GM23338 (cell line): ENCODE measurements at regions not wholly inside any gene's neighbourhood (a gene's known extent, or its start where the extent isn't known, plus 50 kb on each side); places are given as distances from the start of the nearest gene placed in this dataset.

Source experiments
- ATAC-seq: fragments of 200-7000 bp; cut with Tn5 transposase; 3 replicates; pipeline ENCODE4 v1.9.1; 2020
- DNase-seq: peaks from one replicate; pipeline ENCODE4 v3.0.0-alpha.2; 2015; ENCODE audit warnings: low spot score
- H2AFZ ChIP-seq: fragments of 200-600 bp; sonication (generic); 2 replicates; pipeline ENCODE4 v1.8.0; 2016; ENCODE audit warnings: antibody characterized with exemption, mild to moderate bottlenecking, moderate library complexity
- H3F3A ChIP-seq: fragments of 200-600 bp; sonication (generic); replicated peaks from 2 replicates; pipeline ENCODE4 v1.8.0; 2017; ENCODE audit warnings: antibody characterized with exemption, mixed run types, low read depth
- H3K27ac ChIP-seq: fragments of 200-600 bp; sonication (generic); 2 replicates; pipeline ENCODE4 v1.6.1; 2016; ENCODE audit warnings: low read depth
- H3K27me3 ChIP-seq: fragments of 200-600 bp; sonication (generic); 2 replicates; pipeline ENCODE4 v1.8.0; 2016; ENCODE audit warnings: mild to moderate bottlenecking, mixed run types, moderate library complexity; ENCODE audit not compliant: insufficient read depth
- H3K36me3 ChIP-seq: fragments of 200-600 bp; sonication (generic); 2 replicates; pipeline ENCODE4 v1.8.0; 2016; ENCODE audit warnings: mild to moderate bottlenecking; ENCODE audit not compliant: insufficient read depth
- H3K4me1 ChIP-seq: fragments of 200-600 bp; sonication (generic); 2 replicates; pipeline ENCODE4 v1.8.0; 2016; ENCODE audit warnings: mild to moderate bottlenecking, moderate library complexity; ENCODE audit not compliant: insufficient read depth
- H3K4me2 ChIP-seq: fragments of 200-600 bp; sonication (generic); 2 replicates; pipeline ENCODE4 v1.7.1; 2017; ENCODE audit warnings: mixed run types
- H3K4me3 ChIP-seq: fragments of 200-600 bp; sonication (generic); 2 replicates; pipeline ENCODE4 v1.6.1; 2016; ENCODE audit warnings: mixed run types
- H3K79me2 ChIP-seq: fragments of 200-600 bp; sonication (generic); replicated peaks from 2 replicates; pipeline ENCODE4 v1.8.0; 2017; ENCODE audit warnings: mild to moderate bottlenecking; ENCODE audit not compliant: insufficient read depth
- H3K9me2 ChIP-seq: fragments of 200-600 bp; sonication (generic); 2 replicates; pipeline ENCODE4 v1.8.0; 2017; ENCODE audit not compliant: insufficient read depth
- H4K20me1 ChIP-seq: fragments of 200-600 bp; sonication (generic); replicated peaks from 2 replicates; pipeline ENCODE4 v1.8.0; 2017; ENCODE audit warnings: mild to moderate bottlenecking; ENCODE audit not compliant: insufficient read depth
- H3K27ac Mint-ChIP-seq: 2 replicates; pipeline ENCODE4 v1.8.0; 2020; ENCODE audit warnings: inconsistent platforms, mild to moderate bottlenecking, moderate library complexity, mixed read lengths
- H3K27me3 Mint-ChIP-seq: 3 replicates; pipeline ENCODE4 v1.8.0; 2022; ENCODE audit warnings: low read depth, mild to moderate bottlenecking, moderate library complexity, mixed read lengths, inconsistent platforms; ENCODE audit not compliant: insufficient read depth, poor library complexity
- H3K36me3 Mint-ChIP-seq: 3 replicates; pipeline ENCODE4 v1.8.0; 2021; ENCODE audit warnings: low read depth, mild to moderate bottlenecking, inconsistent platforms, moderate library complexity, mixed read lengths
- H3K4me1 Mint-ChIP-seq: 3 replicates; pipeline ENCODE4 v1.8.0; 2020; ENCODE audit warnings: mild to moderate bottlenecking, inconsistent platforms, mixed read lengths
- H3K4me3 Mint-ChIP-seq: 3 replicates; pipeline ENCODE4 v1.8.0; 2021; ENCODE audit warnings: moderate library complexity, mild to moderate bottlenecking, inconsistent platforms, mixed read lengths
- H3K9me3 Mint-ChIP-seq: 3 replicates; pipeline ENCODE4 v1.8.0; 2020; ENCODE audit warnings: moderate library complexity, mild to moderate bottlenecking, inconsistent platforms, mixed read lengths
- CREB1 ChIP-seq: fragments of 250-450 bp; sonication (Bioruptor Pico); IDR thresholded peaks from 2 replicates; pipeline ENCODE4 v1.5.0; 2020; ENCODE audit warnings: low read depth, mild to moderate bottlenecking, moderate library complexity
- EZH2 ChIP-seq: fragments of 200-600 bp; sonication (generic); IDR thresholded peaks from one replicate; pipeline ENCODE4 v1.8.0; 2017; ENCODE audit warnings: antibody characterized with exemption, mild to moderate bottlenecking, low read depth; ENCODE audit not compliant: unreplicated experiment
- JUNB ChIP-seq: IDR thresholded peaks from one replicate; pipeline ENCODE4 v1.6.1; 2016; ENCODE audit warnings: antibody characterized with exemption; ENCODE audit not compliant: unreplicated experiment
- NANOG ChIP-seq: IDR thresholded peaks from 2 replicates; pipeline ENCODE4 v1.6.1; 2016; ENCODE audit warnings: antibody characterized with exemption, borderline replicate concordance
- POLR2AphosphoS5 ChIP-seq: IDR thresholded peaks from 2 replicates; pipeline ENCODE4 v1.6.1; 2016; ENCODE audit warnings: antibody characterized with exemption, low read depth
- REST ChIP-seq: IDR thresholded peaks from one replicate; pipeline ENCODE4 v1.6.1; 2018; ENCODE audit warnings: antibody characterized with exemption; ENCODE audit not compliant: unreplicated experiment
- STAT1 ChIP-seq: IDR thresholded peaks from one replicate; pipeline ENCODE4 v1.6.1; 2016; ENCODE audit warnings: antibody characterized with exemption; ENCODE audit not compliant: unreplicated experiment
- TF ChIP-seq, protein P1 (sequence below): fragments of 250-450 bp; sonication (Bioruptor Pico); IDR thresholded peaks from 2 replicates; pipeline ENCODE4 v1.5.0; 2020; ENCODE audit warnings: mild to moderate bottlenecking, moderate library complexity
- TF ChIP-seq, protein P2 (sequence below): IDR thresholded peaks from 2 replicates; pipeline ENCODE4 v1.6.1; 2016; ENCODE audit warnings: antibody characterized with exemption

- TF ChIP-seq, protein P1, sequence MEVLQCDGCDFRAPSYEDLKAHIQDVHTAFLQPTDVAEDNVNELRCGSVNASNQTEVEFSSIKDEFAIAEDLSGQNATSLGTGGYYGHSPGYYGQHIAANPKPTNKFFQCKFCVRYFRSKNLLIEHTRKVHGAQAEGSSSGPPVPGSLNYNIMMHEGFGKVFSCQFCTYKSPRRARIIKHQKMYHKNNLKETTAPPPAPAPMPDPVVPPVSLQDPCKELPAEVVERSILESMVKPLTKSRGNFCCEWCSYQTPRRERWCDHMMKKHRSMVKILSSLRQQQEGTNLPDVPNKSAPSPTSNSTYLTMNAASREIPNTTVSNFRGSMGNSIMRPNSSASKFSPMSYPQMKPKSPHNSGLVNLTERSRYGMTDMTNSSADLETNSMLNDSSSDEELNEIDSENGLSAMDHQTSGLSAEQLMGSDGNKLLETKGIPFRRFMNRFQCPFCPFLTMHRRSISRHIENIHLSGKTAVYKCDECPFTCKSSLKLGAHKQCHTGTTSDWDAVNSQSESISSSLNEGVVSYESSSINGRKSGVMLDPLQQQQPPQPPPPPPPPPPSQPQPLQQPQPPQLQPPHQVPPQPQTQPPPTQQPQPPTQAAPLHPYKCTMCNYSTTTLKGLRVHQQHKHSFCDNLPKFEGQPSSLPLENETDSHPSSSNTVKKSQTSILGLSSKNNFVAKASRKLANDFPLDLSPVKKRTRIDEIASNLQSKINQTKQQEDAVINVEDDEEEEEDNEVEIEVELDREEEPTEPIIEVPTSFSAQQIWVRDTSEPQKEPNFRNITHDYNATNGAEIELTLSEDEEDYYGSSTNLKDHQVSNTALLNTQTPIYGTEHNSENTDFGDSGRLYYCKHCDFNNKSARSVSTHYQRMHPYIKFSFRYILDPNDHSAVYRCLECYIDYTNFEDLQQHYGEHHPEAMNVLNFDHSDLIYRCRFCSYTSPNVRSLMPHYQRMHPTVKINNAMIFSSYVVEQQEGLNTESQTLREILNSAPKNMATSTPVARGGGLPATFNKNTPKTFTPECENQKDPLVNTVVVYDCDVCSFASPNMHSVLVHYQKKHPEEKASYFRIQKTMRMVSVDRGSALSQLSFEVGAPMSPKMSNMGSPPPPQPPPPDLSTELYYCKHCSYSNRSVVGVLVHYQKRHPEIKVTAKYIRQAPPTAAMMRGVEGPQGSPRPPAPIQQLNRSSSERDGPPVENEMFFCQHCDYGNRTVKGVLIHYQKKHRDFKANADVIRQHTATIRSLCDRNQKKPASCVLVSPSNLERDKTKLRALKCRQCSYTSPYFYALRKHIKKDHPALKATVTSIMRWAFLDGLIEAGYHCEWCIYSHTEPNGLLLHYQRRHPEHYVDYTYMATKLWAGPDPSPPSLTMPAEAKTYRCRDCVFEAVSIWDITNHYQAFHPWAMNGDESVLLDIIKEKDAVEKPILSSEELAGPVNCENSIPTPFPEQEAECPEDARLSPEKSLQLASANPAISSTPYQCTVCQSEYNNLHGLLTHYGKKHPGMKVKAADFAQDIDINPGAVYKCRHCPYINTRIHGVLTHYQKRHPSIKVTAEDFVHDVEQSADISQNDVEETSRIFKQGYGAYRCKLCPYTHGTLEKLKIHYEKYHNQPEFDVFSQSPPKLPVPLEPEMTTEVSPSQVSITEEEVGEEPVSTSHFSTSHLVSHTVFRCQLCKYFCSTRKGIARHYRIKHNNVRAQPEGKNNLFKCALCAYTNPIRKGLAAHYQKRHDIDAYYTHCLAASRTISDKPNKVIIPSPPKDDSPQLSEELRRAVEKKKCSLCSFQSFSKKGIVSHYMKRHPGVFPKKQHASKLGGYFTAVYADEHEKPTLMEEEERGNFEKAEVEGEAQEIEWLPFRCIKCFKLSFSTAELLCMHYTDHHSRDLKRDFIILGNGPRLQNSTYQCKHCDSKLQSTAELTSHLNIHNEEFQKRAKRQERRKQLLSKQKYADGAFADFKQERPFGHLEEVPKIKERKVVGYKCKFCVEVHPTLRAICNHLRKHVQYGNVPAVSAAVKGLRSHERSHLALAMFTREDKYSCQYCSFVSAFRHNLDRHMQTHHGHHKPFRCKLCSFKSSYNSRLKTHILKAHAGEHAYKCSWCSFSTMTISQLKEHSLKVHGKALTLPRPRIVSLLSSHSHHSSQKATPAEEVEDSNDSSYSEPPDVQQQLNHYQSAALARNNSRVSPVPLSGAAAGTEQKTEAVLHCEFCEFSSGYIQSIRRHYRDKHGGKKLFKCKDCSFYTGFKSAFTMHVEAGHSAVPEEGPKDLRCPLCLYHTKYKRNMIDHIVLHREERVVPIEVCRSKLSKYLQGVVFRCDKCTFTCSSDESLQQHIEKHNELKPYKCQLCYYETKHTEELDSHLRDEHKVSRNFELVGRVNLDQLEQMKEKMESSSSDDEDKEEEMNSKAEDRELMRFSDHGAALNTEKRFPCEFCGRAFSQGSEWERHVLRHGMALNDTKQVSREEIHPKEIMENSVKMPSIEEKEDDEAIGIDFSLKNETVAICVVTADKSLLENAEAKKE (CRISPR knock-in tag) = no peak
- no peak for TF ChIP-seq NANOG
- no peak for TF ChIP-seq STAT1
- TF ChIP-seq REST = no peak
- TF ChIP-seq JUNB = no peak
- TF ChIP-seq CREB1 (CRISPR knock-in tag) = no peak
- TF ChIP-seq EZH2 = no peak
- no peak for TF ChIP-seq POLR2AphosphoS5
- TF ChIP-seq, protein P2, sequence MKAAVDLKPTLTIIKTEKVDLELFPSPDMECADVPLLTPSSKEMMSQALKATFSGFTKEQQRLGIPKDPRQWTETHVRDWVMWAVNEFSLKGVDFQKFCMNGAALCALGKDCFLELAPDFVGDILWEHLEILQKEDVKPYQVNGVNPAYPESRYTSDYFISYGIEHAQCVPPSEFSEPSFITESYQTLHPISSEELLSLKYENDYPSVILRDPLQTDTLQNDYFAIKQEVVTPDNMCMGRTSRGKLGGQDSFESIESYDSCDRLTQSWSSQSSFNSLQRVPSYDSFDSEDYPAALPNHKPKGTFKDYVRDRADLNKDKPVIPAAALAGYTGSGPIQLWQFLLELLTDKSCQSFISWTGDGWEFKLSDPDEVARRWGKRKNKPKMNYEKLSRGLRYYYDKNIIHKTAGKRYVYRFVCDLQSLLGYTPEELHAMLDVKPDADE = no peak
- Histone ChIP-seq H3K4me1 (no peaks in the 10 kb centered on the region), H4K20me1 (no peaks in the 10 kb centered on the region), H3K36me3 (no peaks in the 10 kb centered on the region), H2AFZ (no peak overlapping the region), H3F3A (no peaks in the 10 kb centered on the region), H3K79me2 (no peaks in the 10 kb centered on the region), H3K27ac (no peak overlapping the region), H3K9me2 (no peaks in the 10 kb centered on the region), H3K27me3 (no peaks in the 10 kb centered on the region), H3K4me3 (no peak overlapping the region), H3K4me2 (no peak overlapping the region)
- no peak overlapping the region for H3K4me3 Mint-ChIP-seq
- DNase-seq (no peak), ATAC-seq (no peak)
- H3K27ac Mint-ChIP-seq = no peak overlapping the region
- H3K36me3 Mint-ChIP-seq = no peaks in the 10 kb centered on the region
- H3K9me3 Mint-ChIP-seq = peaks cover 3% of the 10 kb centered on the region; the same call in 2 of the 3 replicates
- H3K27me3 Mint-ChIP-seq = peaks cover 2% of the 10 kb centered on the region
- no peaks in the 10 kb centered on the region for H3K4me1 Mint-ChIP-seq
Measured at GRCh38 chrX:122566401-122566800, 617.7 kb upstream of the GRIA3 start.
